MV-4-11 (cell line): ENCODE measurements at regions not wholly inside any gene's neighbourhood (a gene's known extent, or its start where the extent isn't known, plus 50 kb on each side); places are given as distances from the start of the nearest gene placed in this dataset.
A peak's percentile ranks its signal among the peaks of the same experiment; 100 is the strongest.

ENCODE experiments used
- DNase-seq: peaks from one replicate; lab custom pipeline; 2025; lab: John Stamatoyannopoulos, UW

DNA sequence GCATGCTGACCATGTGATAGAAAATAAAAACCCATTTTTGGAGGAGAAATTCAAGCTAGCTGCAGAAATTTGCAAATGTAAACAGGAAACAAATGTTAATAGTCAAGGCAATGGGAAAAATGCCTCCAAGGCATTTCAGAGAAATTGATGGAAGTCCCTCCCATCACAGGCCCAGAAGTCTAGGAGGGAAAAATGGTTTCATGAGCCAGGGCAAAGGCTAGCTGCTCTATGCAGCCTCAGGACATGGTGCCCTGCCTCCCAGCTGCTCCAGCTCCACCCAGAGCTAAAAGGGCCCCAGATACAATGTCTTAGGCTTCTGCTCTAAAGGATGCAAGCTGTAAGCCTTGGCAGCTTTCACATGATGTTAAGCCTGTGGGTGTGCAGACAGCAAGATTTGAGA is 1419.4 kb upstream of the CELF4 start:
- no peak for DNase-seq

DNA sequence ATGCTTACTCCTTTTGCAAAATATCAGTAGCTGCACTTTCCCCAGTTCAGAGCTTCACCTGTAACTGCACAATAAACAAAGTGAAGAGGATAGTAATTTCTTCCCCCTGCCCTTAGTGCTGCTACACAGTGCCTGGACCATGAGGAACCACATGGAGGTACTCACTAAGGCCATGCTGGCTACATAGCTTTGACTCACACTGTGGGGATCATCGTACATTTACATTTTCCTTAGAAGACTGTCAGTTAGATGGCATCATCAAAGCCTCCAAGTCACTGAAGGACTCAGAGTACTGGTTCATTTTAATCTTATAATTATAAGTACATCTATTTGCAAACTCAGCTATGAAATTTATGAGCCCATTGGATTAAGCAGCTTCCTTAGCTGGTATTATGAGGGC is 1416.5 kb upstream of the CELF4 start:
- DNase-seq: no peak

DNA sequence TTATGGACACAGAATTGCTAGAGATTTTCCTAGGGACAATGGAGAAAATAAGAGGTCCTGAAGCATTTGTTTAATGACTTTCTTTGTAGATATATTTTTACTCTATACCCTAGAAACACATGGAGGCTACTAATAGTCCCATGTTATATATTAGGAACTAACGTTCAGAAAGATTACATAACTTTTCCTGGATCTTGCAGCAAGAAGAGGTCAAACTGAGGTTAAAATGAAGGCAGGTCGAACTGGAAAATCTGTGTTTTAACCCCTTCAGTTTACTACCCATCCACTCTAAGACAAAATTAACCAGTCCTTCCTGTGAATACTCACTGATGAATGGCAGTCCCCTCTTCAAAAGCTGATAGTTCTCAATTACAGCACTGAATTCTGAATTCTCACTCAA is 1415.8 kb upstream of the CELF4 start:
- peak; percentile 66 for DNase-seq

DNA sequence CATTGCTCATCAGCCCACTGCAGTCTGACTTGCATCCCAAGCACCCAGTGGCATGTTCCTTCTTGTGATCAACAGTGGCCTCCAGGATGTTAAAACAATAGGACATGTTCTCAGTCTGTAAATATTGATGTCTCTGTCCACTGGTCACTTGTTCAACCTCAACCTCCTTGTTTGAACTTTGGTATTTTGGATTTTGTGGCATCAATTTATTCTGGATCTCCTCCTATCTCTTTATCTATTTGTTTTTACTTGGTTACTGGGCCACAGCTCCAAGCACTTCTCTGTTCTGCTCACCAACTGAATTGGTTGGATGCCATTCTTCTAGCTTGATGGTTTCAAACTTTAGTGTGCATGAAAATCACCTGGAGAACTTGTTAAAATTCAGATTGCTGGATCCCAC is 1414.8 kb upstream of the CELF4 start:
- DNase-seq: no peak

DNA sequence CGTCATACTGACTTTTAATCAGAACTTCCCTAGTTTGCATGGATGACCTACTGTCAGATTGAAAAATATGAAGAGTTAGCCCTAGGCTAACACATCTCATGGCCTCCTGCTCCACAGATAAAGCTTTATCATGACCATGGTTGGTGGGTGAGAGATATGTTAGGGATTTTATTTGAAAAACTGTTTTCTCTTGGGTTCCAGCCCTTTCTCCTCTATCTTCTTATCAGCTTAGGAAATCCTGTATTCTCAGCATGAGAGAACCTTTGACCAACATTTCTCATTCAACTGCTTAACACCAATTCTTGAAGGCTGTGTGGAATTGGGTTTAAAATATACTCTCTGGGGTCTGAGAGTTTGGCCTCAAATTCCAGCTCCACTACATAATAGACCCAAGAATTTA is 1407.0 kb upstream of the CELF4 start:
- no peak for DNase-seq

DNA sequence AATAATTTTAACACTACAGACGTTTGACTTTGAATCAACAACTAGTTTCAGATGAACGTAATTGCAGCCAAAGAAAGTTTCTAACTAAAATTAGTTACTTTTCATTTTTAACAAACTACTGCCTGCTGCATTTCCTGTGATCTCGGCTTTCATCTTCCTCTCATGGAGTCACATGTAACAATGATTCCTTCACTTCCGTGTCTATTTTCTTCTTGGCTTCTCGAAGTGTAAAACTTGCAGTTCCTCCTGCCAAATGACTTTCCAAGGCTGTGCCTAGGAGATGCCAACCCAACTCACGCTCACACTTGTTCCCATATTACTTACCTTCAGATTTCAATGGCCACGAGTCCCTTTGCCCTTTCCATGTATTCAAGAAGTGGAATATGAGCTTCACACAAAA is 1406.3 kb upstream of the CELF4 start:
- DNase-seq: no peak

DNA sequence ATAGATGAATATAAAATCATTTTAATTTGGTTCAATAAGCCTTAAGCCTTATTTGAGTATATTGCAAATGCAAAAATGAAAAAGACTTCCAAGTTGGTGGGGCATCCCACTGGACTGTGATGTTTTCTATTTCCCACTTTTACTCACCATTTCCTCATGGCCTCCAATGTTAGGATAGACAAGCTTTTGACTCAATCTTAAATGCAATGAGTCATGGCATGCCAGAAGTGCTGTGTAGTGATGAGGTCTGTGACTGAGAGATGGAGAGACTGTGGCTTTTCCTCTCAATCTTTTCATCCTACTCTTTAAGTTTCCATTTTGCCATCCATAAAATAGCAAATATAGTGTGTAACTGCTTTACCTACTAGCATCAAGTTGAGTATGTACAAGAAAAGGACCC is 1401.2 kb upstream of the CELF4 start:
- DNase-seq: no peak

DNA sequence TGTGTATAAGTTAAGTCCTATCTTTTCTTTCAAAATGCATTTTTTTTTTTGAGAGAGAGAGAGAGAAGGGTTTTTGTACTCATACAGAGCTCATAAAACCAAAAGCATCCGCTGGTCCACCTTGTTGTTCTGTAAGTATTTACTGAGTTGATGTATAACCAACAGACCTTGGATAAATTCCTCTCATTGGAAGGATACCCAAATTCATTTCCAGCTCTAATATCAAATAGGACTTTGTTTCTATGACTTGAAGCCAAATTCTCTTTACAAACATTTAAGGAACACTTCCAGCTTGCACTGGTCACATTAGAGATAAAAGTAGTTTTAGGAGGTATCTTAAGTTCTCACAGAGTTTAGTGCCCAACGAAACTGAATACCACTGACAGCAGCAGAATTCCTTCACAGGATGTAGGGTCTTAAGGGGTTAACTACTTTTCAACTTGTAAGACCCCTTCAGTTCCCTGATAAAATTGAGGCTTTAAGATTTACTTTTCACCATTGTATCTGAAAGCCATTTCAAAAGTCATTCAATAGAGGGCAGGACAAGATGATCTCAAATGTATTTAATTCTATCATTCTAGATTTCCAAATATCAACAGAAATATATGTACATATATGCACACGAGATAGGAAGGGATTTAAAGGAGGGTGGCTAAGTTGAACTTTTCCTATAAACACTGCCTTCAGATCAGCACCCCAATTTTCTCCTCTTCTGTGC is 1398.5 kb upstream of the CELF4 start:
- DNase-seq: no peak

DNA sequence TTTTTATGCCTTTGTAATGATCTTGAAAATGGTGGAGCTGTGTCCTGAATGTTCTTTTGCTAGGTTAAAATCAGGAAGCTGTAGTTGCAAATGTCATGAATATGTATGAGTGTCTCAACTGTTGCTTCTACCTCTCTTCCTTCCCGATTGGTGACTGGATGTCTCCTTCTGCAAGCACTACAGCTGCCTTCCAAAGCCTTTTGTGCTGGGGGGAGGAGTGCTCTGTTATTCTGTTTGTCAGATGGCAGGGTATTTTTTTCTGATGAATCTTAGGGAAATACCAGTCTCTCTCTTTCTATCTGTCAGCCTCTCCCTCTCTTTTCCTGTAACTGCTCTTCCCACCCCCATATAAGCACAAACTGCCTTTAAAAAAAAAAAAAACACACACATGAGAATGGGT is 1396.3 kb upstream of the CELF4 start:
- no peak for DNase-seq

DNA sequence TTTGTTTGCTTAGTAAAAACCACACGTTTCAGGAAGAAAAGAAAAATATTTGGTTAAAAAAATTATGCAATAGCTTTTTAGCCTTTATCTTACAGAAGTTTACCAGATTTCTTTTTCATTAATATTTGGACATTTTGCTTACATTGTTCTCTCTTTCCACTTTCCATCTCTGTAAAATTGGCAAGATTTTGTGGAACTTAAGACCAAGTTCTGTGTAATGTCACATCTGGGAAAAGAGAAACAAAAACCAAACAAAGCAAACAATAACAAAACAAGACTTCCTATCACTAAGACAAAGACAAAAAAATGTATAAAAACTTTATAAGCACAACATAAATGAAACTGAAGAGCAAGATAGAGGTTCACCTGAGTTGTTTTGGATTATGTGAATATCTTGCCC is 1392.1 kb upstream of the CELF4 start:
- DNase-seq: no peak

DNA sequence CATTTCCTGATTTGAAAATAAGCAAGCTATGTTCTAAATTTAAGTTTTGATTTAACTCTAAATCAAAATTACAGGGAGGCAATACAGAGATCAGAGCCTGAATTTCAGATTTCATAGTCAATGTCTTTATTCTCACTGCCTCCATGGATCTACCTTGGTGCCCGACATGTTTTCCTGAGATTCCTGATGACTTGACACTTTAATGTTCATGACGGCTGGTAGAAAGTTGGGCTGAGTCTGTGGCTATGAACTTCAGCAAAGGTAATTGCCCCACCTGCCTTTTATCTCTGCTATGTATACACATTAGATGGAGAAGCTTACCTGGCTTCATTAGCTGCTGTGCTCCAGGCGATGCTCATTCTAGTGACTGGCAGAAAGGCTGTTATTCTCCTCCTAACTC is 1390.5 kb upstream of the CELF4 start:
- DNase-seq: no peak

DNA sequence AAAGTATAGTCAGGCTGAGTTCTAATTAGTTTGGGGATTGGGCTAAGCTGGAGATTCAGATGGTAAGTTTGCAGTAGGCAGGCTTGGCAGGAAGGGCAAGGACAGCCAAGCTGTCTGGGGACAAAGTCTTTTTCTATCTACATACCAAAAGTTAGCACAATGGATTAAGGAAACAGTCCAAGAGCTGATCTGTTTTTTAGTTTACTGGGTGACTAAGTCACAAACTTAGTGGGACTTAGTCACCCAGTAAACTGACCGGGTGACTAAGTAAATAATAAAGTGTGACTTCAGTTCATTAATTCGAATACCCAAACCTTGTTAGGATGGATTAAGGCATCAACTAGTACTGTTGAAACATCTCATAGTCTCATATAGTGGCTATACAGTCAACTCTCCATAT is 1386.0 kb upstream of the CELF4 start:
- DNase-seq: no peak

DNA sequence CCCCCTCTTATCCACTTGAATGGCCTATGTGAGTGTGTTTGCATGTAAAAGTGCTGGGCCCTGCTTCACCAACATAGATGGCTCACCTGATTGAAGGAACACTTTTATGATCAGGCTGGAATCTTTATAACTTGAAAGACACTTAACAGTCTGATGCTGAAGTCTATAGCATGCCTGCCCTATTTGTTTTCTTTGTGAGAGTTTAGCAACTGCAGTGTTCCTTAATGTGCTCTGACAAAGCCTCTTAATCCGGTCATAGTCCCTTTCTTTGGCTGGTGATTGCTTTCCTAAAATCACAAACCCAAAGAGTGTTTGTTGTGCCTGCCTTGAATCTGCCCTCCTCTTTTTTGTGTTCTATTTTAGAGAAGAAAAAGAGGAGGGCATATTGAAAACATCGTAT is 1382.8 kb upstream of the CELF4 start:
- DNase-seq: no peak

DNA sequence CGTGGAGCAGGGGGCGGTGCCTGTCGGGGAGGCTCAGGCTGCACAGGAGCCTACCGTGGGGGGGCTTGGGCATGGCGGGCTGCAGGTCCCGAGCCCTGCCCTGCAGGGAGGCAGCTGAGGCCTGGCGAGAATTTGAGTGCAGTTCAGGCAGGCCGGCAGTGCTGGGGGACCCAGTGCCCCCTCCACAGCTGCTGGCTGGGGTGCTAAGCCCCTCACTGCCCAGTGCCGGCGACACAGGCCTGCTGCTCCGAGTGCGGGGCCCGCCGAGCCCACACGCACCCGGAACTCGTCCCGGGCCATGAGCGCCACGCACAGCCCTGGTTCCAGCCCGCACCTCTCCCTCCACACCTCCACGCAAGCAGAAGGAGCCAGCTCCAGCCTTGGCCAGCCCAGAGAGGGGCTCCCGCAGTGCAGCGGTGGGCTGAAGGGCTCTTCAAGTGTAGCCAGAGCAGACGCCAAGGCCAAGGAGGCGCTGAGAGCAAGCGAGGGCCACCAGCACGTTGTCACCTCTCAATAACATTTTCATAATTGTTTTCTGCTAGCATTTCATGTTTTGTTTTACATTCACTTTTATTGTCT is 1378.9 kb upstream of the CELF4 start:
- no peak for DNase-seq

DNA sequence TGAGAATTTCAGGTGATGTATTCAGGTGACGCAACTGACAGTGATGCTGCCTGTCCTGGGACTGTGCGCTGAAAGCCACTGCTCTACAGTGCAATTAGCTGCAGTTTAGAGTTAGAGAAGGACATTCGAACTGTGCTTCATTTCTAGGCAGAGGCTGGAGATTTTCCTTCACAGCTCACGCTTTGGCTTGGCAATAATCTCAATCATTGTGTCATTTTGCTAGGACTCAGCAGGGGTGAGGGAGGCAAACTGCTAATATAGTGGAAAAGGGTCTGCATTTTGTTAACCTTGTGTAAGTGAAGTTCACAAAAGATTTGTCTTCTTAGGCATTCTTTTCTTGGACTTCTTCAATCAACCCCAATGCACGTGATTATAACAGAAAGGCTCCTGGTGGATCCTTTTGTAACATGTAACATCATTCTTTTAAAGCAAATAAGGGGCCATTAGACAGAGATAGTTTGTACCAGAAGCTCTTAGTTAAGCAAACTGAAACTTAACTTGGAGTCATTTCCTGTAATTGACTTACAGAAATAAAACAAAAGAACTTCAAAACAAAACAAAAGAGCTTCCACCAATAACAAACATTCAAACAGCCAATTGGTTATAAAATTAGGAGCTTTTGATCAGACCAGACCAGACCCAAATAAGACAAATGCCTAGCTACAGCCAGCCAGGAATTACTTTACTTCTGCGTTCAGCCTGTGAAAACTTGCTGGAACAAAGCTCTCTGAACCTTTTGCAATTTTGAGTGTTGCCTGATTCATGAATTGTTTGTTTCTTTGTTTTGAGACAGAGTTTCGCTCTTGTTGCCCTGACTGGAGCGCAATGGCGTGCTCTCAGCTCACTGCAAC is 1376.3 kb upstream of the CELF4 start:
- no peak for DNase-seq

DNA sequence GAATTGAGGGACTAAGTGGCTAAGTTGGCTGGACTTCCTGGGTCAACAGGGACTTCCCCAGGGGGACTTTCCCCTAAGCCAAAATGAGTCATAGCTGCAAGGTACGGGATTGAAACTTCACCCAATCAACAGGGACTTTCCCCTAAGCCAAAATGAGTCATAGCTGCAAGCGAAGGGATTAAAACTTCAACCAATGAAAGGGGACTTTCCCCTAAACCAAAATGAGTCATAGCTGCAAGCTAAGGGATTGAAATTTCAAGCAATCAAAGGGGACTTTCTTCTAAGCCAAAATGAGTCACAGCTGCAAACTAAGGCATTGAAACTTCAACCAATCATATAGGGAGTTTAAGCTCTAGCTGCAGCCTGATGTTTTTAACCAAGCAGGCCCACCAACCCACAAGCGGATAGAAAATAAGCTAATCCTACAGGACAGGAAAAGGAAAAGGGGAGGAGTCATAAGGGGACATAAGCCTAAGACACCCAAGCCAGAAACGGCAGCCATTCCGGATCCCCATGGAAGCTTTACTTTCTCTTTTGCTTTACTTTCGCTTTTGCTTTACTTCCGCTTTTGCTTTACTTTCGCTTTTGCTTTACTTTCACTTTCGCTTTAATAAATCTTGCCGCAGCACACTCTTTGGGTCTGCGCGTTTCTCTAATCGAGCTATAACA is 1375.4 kb upstream of the CELF4 start:
- DNase-seq: peak; percentile 100

DNA sequence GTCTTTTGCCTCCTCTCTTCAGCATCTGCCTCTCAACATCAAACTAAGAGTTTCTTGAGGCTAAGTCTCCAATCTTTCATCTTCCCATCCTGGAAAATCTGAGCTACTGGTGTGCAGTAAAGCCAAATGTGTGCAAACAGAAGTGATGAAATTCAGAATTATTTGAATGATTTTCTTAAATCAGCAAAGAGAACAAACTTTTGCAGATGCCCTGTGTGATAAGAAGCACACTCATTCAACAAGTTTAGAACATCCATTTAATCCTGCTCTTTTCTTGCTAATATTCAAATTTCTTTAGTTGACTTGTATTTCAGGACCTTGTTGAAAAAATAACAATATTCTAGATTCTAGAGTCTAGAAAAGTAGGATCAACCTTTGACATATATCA is 1374.9 kb upstream of the CELF4 start:
- no peak for DNase-seq

DNA sequence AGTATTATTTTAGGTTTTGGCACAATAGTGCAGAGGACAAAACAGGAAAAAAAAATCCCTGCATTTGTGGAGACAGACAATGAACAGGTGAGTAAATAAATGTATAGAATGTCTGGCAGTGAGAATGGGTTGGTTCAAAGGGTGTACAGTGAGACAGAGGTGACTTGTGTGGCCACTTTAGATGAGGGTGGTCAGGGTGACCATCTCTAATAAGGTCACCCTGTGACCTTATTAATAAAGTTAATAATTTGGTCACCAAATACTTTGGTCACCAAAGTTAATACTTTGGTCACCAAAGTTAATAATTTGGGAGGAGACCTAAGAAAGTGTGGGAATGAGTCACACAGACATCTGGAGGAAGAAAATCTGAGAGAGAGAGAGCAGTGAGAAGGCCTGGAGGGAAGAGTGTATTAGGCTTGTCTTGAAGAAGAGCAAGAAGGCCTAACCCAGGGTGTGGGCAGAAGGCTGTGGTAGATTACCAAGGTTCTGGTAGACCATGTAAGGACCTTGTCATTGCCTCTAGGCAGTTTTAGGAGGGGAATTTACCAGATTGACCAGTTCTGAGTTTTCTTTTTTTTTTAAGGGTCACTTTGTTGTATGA is 1368.4 kb upstream of the CELF4 start:
- DNase-seq: no peak

DNA sequence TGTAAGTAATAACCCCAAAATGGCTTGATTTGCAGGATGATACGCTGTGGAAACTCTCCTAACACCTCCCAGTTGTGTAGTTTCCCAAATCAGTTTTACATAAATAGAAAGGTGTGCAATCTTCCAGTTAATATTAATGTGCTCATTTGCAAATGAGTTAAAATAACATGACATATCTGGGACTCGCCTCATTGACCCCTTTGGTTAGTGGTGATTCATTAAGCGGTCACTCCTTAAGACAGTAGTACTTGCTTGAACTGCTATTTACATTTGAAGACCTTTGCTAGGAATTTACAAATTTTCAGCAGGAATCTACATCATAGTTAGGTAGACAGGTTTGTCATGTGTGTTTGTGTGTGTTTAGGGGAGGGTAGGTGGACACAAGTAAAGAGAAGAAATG is 1367.7 kb upstream of the CELF4 start:
- DNase-seq: no peak

DNA sequence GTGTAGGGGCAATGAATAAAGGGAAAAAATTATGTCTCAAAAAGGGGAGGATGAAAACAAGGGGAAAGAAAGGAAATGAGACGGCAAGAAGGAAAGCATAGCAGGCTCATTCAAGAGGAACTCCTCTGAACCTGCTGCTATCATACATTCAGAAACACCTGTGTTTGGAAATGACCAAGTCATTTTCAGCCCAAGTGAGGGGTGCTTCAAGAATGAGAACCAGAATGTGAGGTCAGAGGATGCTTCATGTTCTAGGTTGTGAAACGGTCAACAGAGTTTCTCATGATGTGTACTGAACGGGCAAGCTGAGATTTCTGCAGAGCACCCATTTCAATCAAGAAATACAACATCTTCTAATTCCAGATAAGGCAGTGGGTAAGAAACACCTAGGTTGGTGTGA is 1367.2 kb upstream of the CELF4 start:
- DNase-seq: no peak

DNA sequence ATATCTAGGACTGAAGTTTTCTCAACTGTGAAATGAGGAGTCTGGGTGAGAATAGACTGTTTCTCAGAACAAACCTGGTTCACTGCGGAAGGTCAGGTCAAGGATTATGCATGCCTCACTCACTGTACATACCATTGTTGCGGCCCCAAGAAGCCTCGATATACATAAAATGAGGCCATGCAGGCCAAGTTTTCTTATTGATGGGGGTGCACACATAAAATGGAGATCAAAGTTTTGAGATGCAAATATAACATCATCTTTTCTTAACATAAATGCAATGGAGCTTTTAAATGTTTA is 1366.1 kb upstream of the CELF4 start:
- no peak for DNase-seq

DNA sequence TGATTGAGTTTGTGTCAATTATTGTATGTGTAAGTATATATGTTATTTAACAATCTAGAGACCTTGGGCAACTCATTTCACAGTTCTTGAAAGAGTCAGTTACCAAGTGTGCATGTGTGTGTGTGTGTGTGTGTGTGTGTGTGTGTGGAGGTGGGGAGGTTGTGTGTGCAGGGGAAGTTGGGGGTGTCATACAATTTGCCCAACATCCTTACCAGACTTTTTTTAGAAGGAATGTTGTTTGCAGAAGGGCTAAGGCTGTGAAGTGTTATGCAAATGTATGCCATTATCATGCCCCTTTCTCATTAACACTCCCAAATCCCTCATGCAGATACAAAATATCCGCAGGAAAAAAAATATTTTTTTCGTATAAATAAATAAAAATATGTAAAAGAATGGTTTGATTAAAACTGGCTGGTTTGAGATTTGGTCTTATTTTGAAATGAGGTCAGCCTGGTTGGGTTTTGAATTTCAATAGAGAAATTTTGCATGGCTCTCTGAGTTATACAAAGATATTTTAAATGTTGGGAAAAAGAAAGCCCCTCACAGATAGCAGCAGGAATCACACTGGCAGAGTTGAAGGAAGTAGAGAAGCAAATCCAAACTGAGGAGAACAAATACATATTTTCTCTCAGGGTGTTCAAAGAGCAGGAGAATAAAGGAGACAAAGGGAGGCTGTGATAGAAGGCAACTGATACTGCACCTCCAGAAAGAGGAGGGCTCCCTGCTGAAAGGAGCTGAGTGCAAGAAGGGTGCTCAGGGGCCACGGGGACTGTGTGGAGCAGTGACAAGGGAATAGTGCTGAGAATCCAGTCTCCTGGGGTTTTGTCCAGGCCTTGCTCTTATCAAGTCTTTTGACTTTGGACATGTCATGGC is 1365.5 kb upstream of the CELF4 start:
- no peak for DNase-seq
